Left lung (tissue), 4 donors: ENCODE measurements at regions not wholly inside any gene's neighbourhood (a gene's known extent, or its start where the extent isn't known, plus 50 kb on each side); places are given as distances from the start of the nearest gene placed in this dataset.

Experiments used
- ATAC-seq: fragments of 200-7000 bp; cut with Tn5 transposase; one replicate; pipeline ENCODE4 v1.9.1; 2020; ENCODE audit warnings: moderate library complexity
- DNase-seq, 4 donors: peaks; one replicate each; pipeline ENCODE4 v3.0.0-alpha.2; 2013 to 2020
- H3K27ac ChIP-seq, 2 donors: fragments of 200-600 bp; sonication (generic) in 1 of 2; one replicate each; pipeline versions ENCODE4 v1.5.0 to v1.8.0; 2020 to 2021
- H3K27me3 ChIP-seq, 2 donors: fragments of 200-600 bp; sonication (generic) in 1 of 2; one replicate each; pipeline versions ENCODE4 v1.5.0 to v1.8.0; 2020 to 2021
- H3K36me3 ChIP-seq, 2 donors: fragments of 200-600 bp; sonication (generic) in 1 of 2; one replicate each; pipeline versions ENCODE4 v1.5.0 to v1.8.0; 2020 to 2021
- H3K4me1 ChIP-seq, 2 donors: fragments of 200-600 bp; one replicate each; pipeline ENCODE4 v1.8.0; 2021
- H3K4me3 ChIP-seq, 2 donors: fragments of 200-600 bp; sonication (generic) in 1 of 2; one replicate each; pipeline versions ENCODE4 v1.5.0 to v1.8.0; 2020 to 2021; ENCODE audit warnings: mild to moderate bottlenecking in 1 of 2
- H3K9me3 ChIP-seq, 2 donors: fragments of 200-600 bp; sonication (generic) in 1 of 2; one replicate each; pipeline versions ENCODE4 v1.5.0 to v1.8.0; 2020 to 2021
- intact Hi-C, 2 donors: fragments of 100-400 bp; cut with DNase I; formaldehyde crosslinking; loops; one replicate each; pipeline versions ENCODE4 v1.11.2 to v1.14.2; 2022
- TF ChIP-seq, protein P1 (sequence below), 2 donors: fragments of 200-600 bp; sonication (generic) in 1 of 2; IDR thresholded peaks; one replicate each; pipeline versions ENCODE4 v1.5.0 to v1.8.0; 2021; ENCODE audit warnings: antibody characterized with exemption in 2 of 2
- donor health status: DM: no; HTN: yes; CAD: no.
- donor health status: DM: no; HTN: no; CAD: no.

- Histone ChIP-seq H3K4me3 (no peak overlapping the region), H3K36me3 (no peaks in the 10 kb centered on the region), H3K9me3 (peaks cover 0 to 10% of the 10 kb centered on the region in 2 donors), H3K4me1 (no peaks in the 10 kb centered on the region), H3K27ac (no peak overlapping the region), H3K27me3 (no peaks in the 10 kb centered on the region)
- ATAC-seq (no peak), DNase-seq (no peak)
- TF ChIP-seq, protein P1, sequence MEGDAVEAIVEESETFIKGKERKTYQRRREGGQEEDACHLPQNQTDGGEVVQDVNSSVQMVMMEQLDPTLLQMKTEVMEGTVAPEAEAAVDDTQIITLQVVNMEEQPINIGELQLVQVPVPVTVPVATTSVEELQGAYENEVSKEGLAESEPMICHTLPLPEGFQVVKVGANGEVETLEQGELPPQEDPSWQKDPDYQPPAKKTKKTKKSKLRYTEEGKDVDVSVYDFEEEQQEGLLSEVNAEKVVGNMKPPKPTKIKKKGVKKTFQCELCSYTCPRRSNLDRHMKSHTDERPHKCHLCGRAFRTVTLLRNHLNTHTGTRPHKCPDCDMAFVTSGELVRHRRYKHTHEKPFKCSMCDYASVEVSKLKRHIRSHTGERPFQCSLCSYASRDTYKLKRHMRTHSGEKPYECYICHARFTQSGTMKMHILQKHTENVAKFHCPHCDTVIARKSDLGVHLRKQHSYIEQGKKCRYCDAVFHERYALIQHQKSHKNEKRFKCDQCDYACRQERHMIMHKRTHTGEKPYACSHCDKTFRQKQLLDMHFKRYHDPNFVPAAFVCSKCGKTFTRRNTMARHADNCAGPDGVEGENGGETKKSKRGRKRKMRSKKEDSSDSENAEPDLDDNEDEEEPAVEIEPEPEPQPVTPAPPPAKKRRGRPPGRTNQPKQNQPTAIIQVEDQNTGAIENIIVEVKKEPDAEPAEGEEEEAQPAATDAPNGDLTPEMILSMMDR (IDR thresholded peaks at IDR 0.05) = no peak
- intact Hi-C loops = no loop called here
These were observed 404.3 kb downstream of the BCL11A start for GRCh38 chr2:60149176-60149575.

DNA sequence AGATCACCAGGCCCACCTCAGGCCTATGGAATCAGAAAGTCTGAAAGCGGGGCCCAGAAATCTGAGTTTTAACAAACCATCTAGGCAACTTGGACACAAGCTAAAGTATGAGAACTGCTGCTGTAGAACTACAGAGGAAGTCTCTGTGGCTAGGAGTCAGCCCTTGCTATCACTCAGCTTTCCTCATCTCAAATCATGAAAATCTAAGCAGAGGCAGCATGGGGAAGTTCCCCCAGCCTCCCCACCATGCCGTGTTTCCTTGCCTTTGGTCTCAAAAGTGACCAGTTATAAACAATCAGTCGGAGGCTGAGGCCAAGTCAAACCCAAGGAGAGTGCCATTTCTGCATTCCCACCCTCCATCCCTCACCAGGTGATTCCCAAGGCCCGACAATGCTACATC lies 404.7 kb downstream of the BCL11A start:
- ATAC-seq = no peak

DNA sequence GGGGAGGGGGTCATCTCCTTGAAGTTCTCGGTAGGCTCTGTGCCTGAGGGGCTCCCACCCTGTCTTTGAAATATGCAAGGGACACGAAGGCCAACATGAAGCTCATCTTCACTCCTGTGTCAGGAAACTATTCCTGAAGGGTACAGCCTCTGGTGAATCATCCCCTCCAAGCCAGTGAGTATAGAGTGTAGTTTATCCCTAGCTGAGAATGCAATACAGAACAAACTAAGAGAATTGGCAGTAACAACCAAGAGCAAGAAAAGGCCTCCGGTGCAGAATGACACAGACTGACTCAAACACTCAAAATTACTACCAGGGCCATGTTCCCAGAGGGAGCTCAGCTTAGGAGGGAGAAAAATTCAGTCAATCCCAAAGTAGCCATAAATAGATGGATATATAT lies 413.3 kb downstream of the BCL11A start:
- no peak overlapping the region for H3K27ac ChIP-seq

More for the DNA sequence above, 404.7 kb downstream of the BCL11A start:
- Histone ChIP-seq H3K36me3 (no peaks in the 10 kb centered on the region), H3K9me3 (peaks cover 0 to 10% of the 10 kb centered on the region in 2 donors), H3K27ac (no peak overlapping the region), H3K4me3 (no peak overlapping the region), H3K4me1 (no peaks in the 10 kb centered on the region), H3K27me3 (no peaks in the 10 kb centered on the region)
- TF ChIP-seq, protein P1 (IDR thresholded peaks at IDR 0.05) = no peak
- no peak for DNase-seq
- intact Hi-C loops = no loop called here

DNA sequence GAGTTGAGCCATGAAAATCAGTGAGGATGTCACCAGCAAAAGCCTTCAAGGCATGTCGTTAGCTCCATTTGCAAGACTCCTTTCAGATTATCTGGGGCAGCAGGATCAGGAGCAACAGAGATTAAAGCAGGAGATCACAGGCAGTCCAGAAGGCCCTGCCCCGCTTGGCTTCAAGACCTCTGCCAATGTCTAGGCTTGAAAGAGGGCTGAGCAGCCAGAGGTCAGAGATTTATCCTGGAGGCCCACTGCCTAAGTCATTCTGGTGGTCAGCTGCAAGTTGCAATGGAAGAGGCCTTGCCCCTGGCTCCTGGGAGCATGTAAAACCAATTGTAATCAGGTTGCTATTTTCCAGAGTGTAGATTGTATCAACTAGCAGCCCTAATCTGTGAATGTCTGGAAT lies 416.5 kb downstream of the BCL11A start:
- no peaks in the 10 kb centered on the region for H3K36me3 ChIP-seq
- ATAC-seq = no peak
- H3K27ac ChIP-seq = no peak overlapping the region
- DNase-seq = no peak
- TF ChIP-seq, protein P1 (IDR thresholded peaks at IDR 0.05) = no peak
- no peaks in the 10 kb centered on the region for H3K4me1 ChIP-seq
- H3K27me3 ChIP-seq = no peaks in the 10 kb centered on the region
- H3K9me3 ChIP-seq = peaks cover 0 to 19% of the 10 kb centered on the region in 2 donors
- H3K4me3 ChIP-seq = no peak overlapping the region
- intact Hi-C loops = no loop called here

More for the DNA sequence above, 413.3 kb downstream of the BCL11A start:
- Histone ChIP-seq H3K27me3 (no peaks in the 10 kb centered on the region), H3K9me3 (peaks cover 0 to 12% of the 10 kb centered on the region in 2 donors), H3K4me3 (no peak overlapping the region), H3K4me1 (no peaks in the 10 kb centered on the region), H3K36me3 (no peaks in the 10 kb centered on the region)
- TF ChIP-seq, protein P1 (IDR thresholded peaks at IDR 0.05) = no peak
- ATAC-seq (no peak), DNase-seq (no peak)
- intact Hi-C loops = no loop called here

DNA sequence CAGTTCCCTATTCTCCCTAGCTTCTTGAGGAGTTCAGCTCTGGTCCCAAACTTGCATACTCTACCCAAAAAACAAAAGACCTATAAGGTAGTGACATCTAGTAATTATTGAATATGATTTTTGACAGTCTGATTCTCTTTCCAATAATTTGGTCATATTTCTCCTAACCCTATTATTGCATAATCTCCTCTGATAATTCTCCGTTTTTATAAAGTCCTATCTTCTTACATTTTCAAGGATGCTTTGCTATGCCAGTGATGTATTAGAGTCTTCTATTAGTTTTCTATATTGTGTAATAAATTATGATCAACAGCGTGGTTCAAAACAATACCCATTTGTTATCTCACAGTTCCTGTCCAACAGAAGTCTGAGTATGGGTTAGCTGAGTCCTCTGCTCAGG lies 426.3 kb downstream of the BCL11A start:
- Histone ChIP-seq H3K27me3 (no peaks in the 10 kb centered on the region), H3K4me3 (no peak overlapping the region), H3K36me3 (no peaks in the 10 kb centered on the region), H3K27ac (no peak overlapping the region), H3K4me1 (no peaks in the 10 kb centered on the region), H3K9me3 (peaks cover 0 to 14% of the 10 kb centered on the region in 2 donors)
- DNase-seq (no peak), ATAC-seq (no peak)
- intact Hi-C loops = no loop called here
- TF ChIP-seq, protein P1 (IDR thresholded peaks at IDR 0.05) = no peak
